ENCODE measurements at regions not wholly inside any gene's neighbourhood (a gene's known extent, or its start where the extent isn't known, plus 50 kb on each side); places are given as distances from the start of the nearest gene placed in this dataset.

DNA sequence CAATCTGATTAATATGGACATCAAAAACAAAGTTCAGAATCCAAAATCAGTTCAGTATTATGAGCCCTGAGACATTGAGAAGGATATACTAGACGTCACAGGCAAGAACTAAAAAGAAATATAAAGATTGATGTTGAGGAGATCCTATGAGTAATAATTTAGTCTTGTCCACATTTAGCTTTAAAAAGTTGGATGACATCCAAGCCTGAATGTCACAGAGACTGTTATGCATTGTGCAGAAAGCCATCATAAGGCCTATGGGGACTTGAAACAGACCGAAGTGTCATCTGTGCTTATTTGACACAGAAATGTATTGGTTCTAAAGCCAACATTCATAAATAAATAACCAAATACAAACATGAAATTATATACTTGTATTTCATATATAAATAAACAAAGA lies 581.8 kb upstream of the MMS22L start:
- H3K36me3 ChIP-seq: no peaks in the 10 kb centered on the region
- H3K27ac ChIP-seq: no peak overlapping the region
- TF ChIP-seq, protein P1, sequence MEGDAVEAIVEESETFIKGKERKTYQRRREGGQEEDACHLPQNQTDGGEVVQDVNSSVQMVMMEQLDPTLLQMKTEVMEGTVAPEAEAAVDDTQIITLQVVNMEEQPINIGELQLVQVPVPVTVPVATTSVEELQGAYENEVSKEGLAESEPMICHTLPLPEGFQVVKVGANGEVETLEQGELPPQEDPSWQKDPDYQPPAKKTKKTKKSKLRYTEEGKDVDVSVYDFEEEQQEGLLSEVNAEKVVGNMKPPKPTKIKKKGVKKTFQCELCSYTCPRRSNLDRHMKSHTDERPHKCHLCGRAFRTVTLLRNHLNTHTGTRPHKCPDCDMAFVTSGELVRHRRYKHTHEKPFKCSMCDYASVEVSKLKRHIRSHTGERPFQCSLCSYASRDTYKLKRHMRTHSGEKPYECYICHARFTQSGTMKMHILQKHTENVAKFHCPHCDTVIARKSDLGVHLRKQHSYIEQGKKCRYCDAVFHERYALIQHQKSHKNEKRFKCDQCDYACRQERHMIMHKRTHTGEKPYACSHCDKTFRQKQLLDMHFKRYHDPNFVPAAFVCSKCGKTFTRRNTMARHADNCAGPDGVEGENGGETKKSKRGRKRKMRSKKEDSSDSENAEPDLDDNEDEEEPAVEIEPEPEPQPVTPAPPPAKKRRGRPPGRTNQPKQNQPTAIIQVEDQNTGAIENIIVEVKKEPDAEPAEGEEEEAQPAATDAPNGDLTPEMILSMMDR (IDR thresholded peaks at IDR 0.05): no peak
- H3K4me3 ChIP-seq: no peak overlapping the region
- H3K9me3 ChIP-seq: no peaks in the 10 kb centered on the region
- intact Hi-C loops (cut with DNase I): no loop called here
- ATAC-seq (no peak), DNase-seq (no peak)
- no peaks in the 10 kb centered on the region for H3K27me3 ChIP-seq
- H3K4me1 ChIP-seq: no peaks in the 10 kb centered on the region

DNA sequence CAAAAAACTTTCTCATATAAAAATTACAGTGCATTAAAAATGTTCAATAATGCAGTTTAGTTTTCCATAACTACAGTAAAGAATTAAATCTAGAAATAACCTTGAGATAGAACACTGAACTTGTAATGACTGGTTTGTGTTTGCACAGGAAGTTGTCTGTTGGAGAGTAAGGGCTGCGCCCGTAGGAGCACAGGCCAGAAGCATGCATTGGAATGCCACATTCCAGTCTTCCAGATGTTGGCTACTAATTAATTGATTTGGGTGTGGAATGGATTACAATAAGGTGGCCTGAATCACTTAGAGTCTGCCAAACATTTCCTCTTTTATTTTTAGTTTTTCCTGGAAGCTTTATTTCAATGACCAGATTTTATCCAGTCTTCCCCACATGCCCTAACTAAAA lies 582.6 kb upstream of the MMS22L start:
- ATAC-seq (no peak), DNase-seq (no peak)
- Histone ChIP-seq H3K9me3 (no peaks in the 10 kb centered on the region), H3K4me1 (no peaks in the 10 kb centered on the region), H3K27ac (no peak overlapping the region), H3K36me3 (no peaks in the 10 kb centered on the region), H3K4me3 (no peak overlapping the region), H3K27me3 (no peaks in the 10 kb centered on the region)
- intact Hi-C loops (cut with DNase I): no loop called here
- TF ChIP-seq, protein P1 (IDR thresholded peaks at IDR 0.05): no peak

DNA sequence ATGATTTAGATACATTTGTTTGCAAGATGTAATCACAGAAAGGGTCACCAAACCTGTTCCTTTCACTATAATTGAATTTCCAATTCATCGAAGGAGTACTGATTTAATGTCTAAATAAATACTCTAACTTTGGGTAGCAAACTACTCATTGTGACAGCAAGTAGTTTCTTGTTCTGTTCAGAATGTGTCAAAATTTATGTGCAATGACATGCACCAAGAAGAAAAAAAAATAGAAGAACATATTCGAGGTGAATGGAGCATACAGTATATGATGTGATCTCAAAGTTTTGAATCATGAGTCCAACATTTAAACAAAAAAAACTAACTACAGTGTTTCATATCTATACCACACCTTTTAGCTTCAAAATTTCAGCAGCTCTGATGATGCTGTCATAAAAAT lies 583.6 kb upstream of the MMS22L start:
- intact Hi-C loops (cut with DNase I): no loop called here
- Histone ChIP-seq H3K27me3 (no peaks in the 10 kb centered on the region), H3K4me1 (no peaks in the 10 kb centered on the region), H3K9me3 (no peaks in the 10 kb centered on the region), H3K27ac (no peak overlapping the region), H3K4me3 (no peak overlapping the region), H3K36me3 (no peaks in the 10 kb centered on the region)
- ATAC-seq: no peak
- TF ChIP-seq, protein P1 (IDR thresholded peaks at IDR 0.05): no peak
- no peak for DNase-seq

DNA sequence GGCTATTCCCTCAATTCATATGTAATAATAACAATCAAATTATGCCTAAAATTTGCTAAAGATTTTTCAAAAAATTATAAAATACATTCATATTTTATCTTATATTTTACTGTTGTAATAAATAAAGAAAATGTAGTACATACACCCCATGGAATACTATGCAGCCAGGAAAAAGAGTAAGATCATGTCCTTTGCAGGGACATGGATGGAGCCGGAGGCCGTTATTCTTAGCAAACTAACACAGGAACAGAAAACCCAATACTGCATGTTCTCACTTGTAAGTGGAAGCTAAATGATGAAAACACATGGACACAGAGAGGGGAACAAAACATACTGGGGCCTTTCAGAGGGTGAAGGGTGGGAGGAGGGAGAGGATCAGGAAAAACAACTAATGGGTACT lies 584.2 kb upstream of the MMS22L start:
- DNase-seq (no peak), ATAC-seq (no peak)
- intact Hi-C loops (cut with DNase I): no loop called here

DNA sequence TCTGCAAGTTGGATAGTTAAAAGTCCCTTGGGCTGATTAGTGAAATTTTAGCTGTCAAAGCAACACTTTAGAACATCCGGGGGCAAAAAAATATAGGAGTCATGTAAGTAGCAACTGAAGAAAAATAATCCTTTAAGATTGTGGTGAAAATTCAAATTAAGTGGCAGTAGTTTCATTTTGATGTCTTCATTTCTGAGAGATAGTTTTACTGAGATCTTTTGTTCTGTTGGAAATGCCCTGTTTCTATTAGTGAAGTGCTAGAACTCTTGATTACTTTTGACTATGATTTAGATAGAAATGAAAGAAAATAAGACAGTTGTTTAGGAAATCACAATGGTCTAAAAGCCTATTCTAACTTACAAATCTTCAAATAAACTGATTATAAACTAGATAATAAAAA lies 587.3 kb upstream of the MMS22L start:
- Histone ChIP-seq H3K36me3 (no peaks in the 10 kb centered on the region), H3K4me3 (no peak overlapping the region), H3K9me3 (no peaks in the 10 kb centered on the region), H3K27ac (no peak overlapping the region), H3K27me3 (no peaks in the 10 kb centered on the region), H3K4me1 (no peaks in the 10 kb centered on the region)
- DNase-seq (no peak), ATAC-seq (no peak)
- intact Hi-C loops (cut with DNase I): no loop called here
- TF ChIP-seq, protein P1 (IDR thresholded peaks at IDR 0.05): no peak

More for the DNA sequence above, 584.2 kb upstream of the MMS22L start:
- Histone ChIP-seq H3K27ac (no peak overlapping the region), H3K9me3 (no peaks in the 10 kb centered on the region), H3K36me3 (no peaks in the 10 kb centered on the region), H3K27me3 (no peaks in the 10 kb centered on the region), H3K4me3 (no peak overlapping the region), H3K4me1 (no peaks in the 10 kb centered on the region)
- TF ChIP-seq, protein P1 (IDR thresholded peaks at IDR 0.05): no peak

Data from left lung (tissue), 4 donors.